Neural crest cell (in vitro differentiated cells): ENCODE measurements at regions not wholly inside any gene's neighbourhood (a gene's known extent, or its start where the extent isn't known, plus 50 kb on each side); places are given as distances from the start of the nearest gene placed in this dataset.

ENCODE experiments used
- DNase-seq: peaks from one replicate; pipeline ENCODE4 v3.0.0; 2021; ENCODE audit warnings: low read depth, mixed read lengths, low spot score
- H3K27ac Mint-ChIP-seq: one replicate; pipeline ENCODE4 v1.8.0; 2021; ENCODE audit warnings: mild to moderate bottlenecking, mixed read lengths; ENCODE audit not compliant: unreplicated experiment
- H3K27me3 Mint-ChIP-seq: 2 replicates; pipeline ENCODE4 v1.8.0; 2021; ENCODE audit warnings: low read depth, mild to moderate bottlenecking, mixed read lengths
- H3K36me3 Mint-ChIP-seq: 2 replicates; pipeline ENCODE4 v1.8.0; 2021; ENCODE audit warnings: low read depth, mild to moderate bottlenecking, mixed read lengths
- H3K4me1 Mint-ChIP-seq: 2 replicates; pipeline ENCODE4 v1.8.0; 2021; ENCODE audit warnings: mixed read lengths
- H3K4me3 Mint-ChIP-seq: one replicate; pipeline ENCODE4 v1.8.0; 2021; ENCODE audit warnings: mild to moderate bottlenecking, mixed read lengths
- H3K9me3 Mint-ChIP-seq: 2 replicates; pipeline ENCODE4 v1.8.0; 2021; ENCODE audit warnings: mixed read lengths
- CTCF ChIP-seq: fragments of 200-600 bp; sonication (generic); conservative IDR thresholded peaks from 2 replicates; pipeline ENCODE4 v1.5.0; 2021; ENCODE audit warnings: antibody characterized with exemption, mild to moderate bottlenecking

DNA sequence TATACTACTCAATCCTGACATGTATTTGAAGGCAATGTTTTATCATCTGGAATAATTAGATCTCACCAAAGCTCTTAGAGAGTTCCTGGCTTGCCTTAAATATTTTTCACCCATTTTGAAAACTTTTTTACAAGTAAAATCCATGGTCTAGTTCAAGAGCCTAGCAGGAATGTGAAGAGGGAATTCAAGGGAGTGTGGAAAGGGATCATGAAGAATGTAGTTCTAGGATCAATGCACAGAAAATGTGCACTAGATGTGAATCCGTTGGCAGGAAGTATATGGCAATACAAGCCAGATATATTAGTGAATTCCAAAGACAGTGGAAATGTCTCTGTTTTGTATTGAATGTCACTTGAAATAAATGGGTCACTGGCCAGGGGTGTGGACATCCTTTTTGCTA, 167.9 kb upstream of the MOCS2 start:
- TF ChIP-seq CTCF = no peak
- DNase-seq = no peak
- no peaks in the 10 kb centered on the region for H3K36me3 Mint-ChIP-seq
- H3K27me3 Mint-ChIP-seq = no peaks in the 10 kb centered on the region
- H3K9me3 Mint-ChIP-seq = no peaks in the 10 kb centered on the region
- no peak overlapping the region for H3K27ac Mint-ChIP-seq
- H3K4me1 Mint-ChIP-seq = no peaks in the 10 kb centered on the region
- no peak overlapping the region for H3K4me3 Mint-ChIP-seq

GRCh38 chr5:53287573-53287972, 178.0 kb upstream of the MOCS2 start:
- H3K36me3 Mint-ChIP-seq = peaks cover 5% of the 10 kb centered on the region
- DNase-seq = no peak
- H3K4me1 Mint-ChIP-seq = peaks cover 6% of the 10 kb centered on the region
- no peak for TF ChIP-seq CTCF
- no peak overlapping the region for H3K4me3 Mint-ChIP-seq
- peaks cover 10% of the 10 kb centered on the region for H3K9me3 Mint-ChIP-seq
- no peaks in the 10 kb centered on the region for H3K27me3 Mint-ChIP-seq
- H3K27ac Mint-ChIP-seq = no peak overlapping the region

DNA sequence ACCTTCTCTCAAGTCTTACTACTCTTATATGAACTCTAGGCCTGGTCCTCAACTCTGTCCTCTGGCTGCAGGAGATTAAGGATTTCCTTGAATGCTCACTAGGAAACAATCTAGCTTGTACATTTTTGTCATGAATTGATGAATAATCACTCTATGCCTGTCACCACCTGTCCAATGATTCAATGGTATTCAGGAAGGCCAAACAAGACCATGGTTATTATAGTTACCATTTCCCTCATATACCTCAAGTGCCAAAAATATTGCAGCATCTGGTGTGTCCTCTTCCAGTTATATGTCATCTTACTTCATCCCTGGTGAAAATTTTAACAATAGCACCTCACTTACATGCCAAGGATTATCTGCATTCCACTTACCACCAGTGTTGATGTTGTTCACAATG, 179.0 kb upstream of the MOCS2 start:
- TF ChIP-seq CTCF = no peak
- no peak overlapping the region for H3K27ac Mint-ChIP-seq
- peaks cover 7% of the 10 kb centered on the region for H3K9me3 Mint-ChIP-seq
- H3K27me3 Mint-ChIP-seq = peaks cover 4% of the 10 kb centered on the region
- no peak for DNase-seq
- peaks cover 3% of the 10 kb centered on the region for H3K36me3 Mint-ChIP-seq
- H3K4me1 Mint-ChIP-seq = peaks cover 6% of the 10 kb centered on the region
- H3K4me3 Mint-ChIP-seq = no peak overlapping the region

- Mint-ChIP-seq H3K4me1 (peaks cover 6% of the 10 kb centered on the region), H3K9me3 (peaks cover 7% of the 10 kb centered on the region), H3K27ac (no peak overlapping the region), H3K36me3 (peaks cover 2% of the 10 kb centered on the region), H3K4me3 (no peak overlapping the region), H3K27me3 (peaks cover 6% of the 10 kb centered on the region)
- TF ChIP-seq CTCF = no peak
- DNase-seq = no peak
Observed at GRCh38 chr5:53291047-53291446, 181.5 kb upstream of the MOCS2 start.

DNA sequence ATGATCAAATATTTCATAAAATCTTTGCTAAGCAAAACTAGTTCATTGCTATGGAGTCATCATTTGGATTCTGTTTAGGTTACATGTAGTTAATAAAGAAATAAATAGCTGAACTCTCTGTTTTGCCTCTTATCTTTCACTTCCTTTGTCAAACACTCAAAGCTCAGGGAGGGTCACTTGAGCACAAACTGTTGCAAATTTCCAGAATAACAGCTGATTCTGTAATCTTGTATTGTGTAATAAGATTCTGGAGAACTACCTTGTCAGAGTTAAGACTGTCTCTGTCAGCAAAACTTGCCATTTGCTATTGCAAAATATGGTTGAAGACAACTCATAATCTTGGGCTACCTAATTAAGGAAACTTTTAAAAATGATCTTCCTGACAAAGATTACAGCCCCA, 182.0 kb upstream of the MOCS2 start:
- peaks cover 7% of the 10 kb centered on the region for H3K9me3 Mint-ChIP-seq
- H3K27me3 Mint-ChIP-seq = peaks cover 6% of the 10 kb centered on the region
- no peak for TF ChIP-seq CTCF
- no peak overlapping the region for H3K4me3 Mint-ChIP-seq
- no peak for DNase-seq
- peaks cover 2% of the 10 kb centered on the region for H3K36me3 Mint-ChIP-seq
- H3K4me1 Mint-ChIP-seq = peaks cover 5% of the 10 kb centered on the region
- no peak overlapping the region for H3K27ac Mint-ChIP-seq

- TF ChIP-seq CTCF = no peak
- H3K36me3 Mint-ChIP-seq = no peaks in the 10 kb centered on the region
- H3K27ac Mint-ChIP-seq = no peak overlapping the region
- peaks cover 2% of the 10 kb centered on the region for H3K27me3 Mint-ChIP-seq
- peaks cover 3% of the 10 kb centered on the region for H3K9me3 Mint-ChIP-seq
- no peaks in the 10 kb centered on the region for H3K4me1 Mint-ChIP-seq
- DNase-seq = no peak
- H3K4me3 Mint-ChIP-seq = no peak overlapping the region
Observed at GRCh38 chr5:53298841-53299240, 181.6 kb upstream of the FST start.
